ENCODE measurements at regions not wholly inside any gene's neighbourhood (a gene's known extent, or its start where the extent isn't known, plus 50 kb on each side); places are given as distances from the start of the nearest gene placed in this dataset.

GRCh38 chr3:31456373-31456772 lies 76.4 kb upstream of the STT3B start:
- DNase-seq (peak; percentile 46), ATAC-seq (peak in 1 of 2 donors; percentile 49)
- no peak overlapping the region for H3K4me3 ChIP-seq
- H3K36me3 ChIP-seq, result no peaks in the 10 kb centered on the region
- no peak overlapping the region for H3K27ac ChIP-seq
- intact Hi-C loops (cut with DNase I), result no loop called here
- H3K4me1 ChIP-seq, result no peaks in the 10 kb centered on the region
- TF ChIP-seq, protein P1, sequence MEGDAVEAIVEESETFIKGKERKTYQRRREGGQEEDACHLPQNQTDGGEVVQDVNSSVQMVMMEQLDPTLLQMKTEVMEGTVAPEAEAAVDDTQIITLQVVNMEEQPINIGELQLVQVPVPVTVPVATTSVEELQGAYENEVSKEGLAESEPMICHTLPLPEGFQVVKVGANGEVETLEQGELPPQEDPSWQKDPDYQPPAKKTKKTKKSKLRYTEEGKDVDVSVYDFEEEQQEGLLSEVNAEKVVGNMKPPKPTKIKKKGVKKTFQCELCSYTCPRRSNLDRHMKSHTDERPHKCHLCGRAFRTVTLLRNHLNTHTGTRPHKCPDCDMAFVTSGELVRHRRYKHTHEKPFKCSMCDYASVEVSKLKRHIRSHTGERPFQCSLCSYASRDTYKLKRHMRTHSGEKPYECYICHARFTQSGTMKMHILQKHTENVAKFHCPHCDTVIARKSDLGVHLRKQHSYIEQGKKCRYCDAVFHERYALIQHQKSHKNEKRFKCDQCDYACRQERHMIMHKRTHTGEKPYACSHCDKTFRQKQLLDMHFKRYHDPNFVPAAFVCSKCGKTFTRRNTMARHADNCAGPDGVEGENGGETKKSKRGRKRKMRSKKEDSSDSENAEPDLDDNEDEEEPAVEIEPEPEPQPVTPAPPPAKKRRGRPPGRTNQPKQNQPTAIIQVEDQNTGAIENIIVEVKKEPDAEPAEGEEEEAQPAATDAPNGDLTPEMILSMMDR (IDR thresholded peaks at IDR 0.05), result no peak
- no peaks in the 10 kb centered on the region for H3K27me3 ChIP-seq (ENCODE audit: low read depth)
- no peaks in the 10 kb centered on the region for H3K9me3 ChIP-seq

DNA sequence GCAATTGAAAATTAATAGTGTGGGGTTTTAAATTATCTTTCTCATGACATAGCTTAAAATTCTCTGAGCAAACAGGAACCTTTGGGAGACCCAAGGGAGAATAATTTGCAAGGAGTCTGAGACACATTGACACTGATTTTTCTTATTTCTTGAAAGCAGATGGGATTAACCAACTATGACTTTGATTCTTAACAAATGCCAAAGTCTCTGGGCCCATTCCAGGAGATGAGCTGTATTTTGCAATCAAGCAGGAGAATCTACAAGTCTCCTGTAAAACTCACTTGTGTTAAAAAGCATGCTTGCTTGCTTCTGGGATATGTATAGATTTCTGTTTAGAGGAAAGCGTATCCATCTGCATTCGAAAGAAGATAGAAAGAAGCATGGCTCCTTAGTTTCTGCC lies 71.3 kb upstream of the STT3B start:
- DNase-seq (no peak), ATAC-seq (no peak)
- TF ChIP-seq, protein P1 (IDR thresholded peaks at IDR 0.05), result no peak
- H3K27ac ChIP-seq, result no peak overlapping the region
- no peaks in the 10 kb centered on the region for H3K27me3 ChIP-seq (ENCODE audit: low read depth)
- no peak overlapping the region for H3K4me3 ChIP-seq
- peaks cover 4% of the 10 kb centered on the region for H3K4me1 ChIP-seq
- H3K9me3 ChIP-seq, result no peaks in the 10 kb centered on the region
- intact Hi-C loops (cut with DNase I), result no loop called here
- no peaks in the 10 kb centered on the region for H3K36me3 ChIP-seq

DNA sequence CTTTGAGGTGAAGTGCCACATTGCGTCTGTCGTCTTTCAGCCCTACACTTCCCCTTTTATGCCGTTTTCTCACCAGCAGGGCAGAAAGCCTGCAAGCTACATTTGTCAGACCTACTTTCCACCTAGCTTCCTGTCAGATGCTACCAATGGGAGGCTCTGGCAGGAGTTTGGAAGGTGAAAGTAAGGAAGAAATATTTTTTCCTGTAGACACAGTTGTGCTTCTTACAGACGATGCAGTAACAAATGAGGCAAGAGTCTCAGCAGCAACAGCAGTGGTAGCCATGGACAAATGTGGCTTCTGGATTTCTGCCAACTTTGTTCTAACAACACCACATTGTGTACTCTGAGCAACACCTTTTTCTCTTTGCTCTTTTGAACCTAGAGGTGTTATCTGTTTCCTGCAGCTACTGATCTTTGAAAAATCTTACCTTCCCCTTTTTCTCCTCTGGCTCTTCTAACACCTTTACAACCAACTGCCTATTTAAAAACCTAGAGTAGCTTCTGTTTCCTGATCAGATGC lies 70.6 kb upstream of the STT3B start:
- Histone ChIP-seq H3K4me1 (peaks cover 4% of the 10 kb centered on the region), H3K27me3 (ENCODE audit: low read depth) (no peaks in the 10 kb centered on the region), H3K4me3 (no peak overlapping the region), H3K27ac (no peak overlapping the region), H3K36me3 (no peaks in the 10 kb centered on the region), H3K9me3 (no peaks in the 10 kb centered on the region)
- DNase-seq, result no peak
- TF ChIP-seq, protein P1 (IDR thresholded peaks at IDR 0.05), result no peak
- intact Hi-C loops (cut with DNase I), result no loop called here
- peak; percentile 50 to 73 for ATAC-seq

- Histone ChIP-seq H3K4me1 (peaks cover 4% of the 10 kb centered on the region), H3K27me3 (ENCODE audit: low read depth) (no peaks in the 10 kb centered on the region), H3K27ac (no peak overlapping the region), H3K36me3 (no peaks in the 10 kb centered on the region), H3K9me3 (no peaks in the 10 kb centered on the region), H3K4me3 (no peak overlapping the region)
- intact Hi-C loops (cut with DNase I), result no loop called here
- DNase-seq (no peak), ATAC-seq (no peak)
- TF ChIP-seq, protein P1 (IDR thresholded peaks at IDR 0.05), result no peak
Observed at GRCh38 chr3:31465999-31466398, 66.7 kb upstream of the STT3B start.

GRCh38 chr3:31466866-31467265 lies 65.9 kb upstream of the STT3B start:
- no peaks in the 10 kb centered on the region for H3K27me3 ChIP-seq (ENCODE audit: low read depth)
- no peaks in the 10 kb centered on the region for H3K9me3 ChIP-seq
- no peak for ATAC-seq
- DNase-seq, result no peak
- H3K4me1 ChIP-seq, result peaks cover under 1% of the 10 kb centered on the region
- intact Hi-C loops (cut with DNase I), result no loop called here
- H3K27ac ChIP-seq, result no peak overlapping the region
- TF ChIP-seq, protein P1 (IDR thresholded peaks at IDR 0.05), result no peak
- H3K36me3 ChIP-seq, result no peaks in the 10 kb centered on the region
- no peak overlapping the region for H3K4me3 ChIP-seq

- intact Hi-C loops (cut with DNase I), result no loop called here
- Histone ChIP-seq H3K4me1 (no peaks in the 10 kb centered on the region), H3K36me3 (no peaks in the 10 kb centered on the region), H3K4me3 (no peak overlapping the region), H3K9me3 (no peaks in the 10 kb centered on the region), H3K27ac (no peak overlapping the region), H3K27me3 (ENCODE audit: low read depth) (no peaks in the 10 kb centered on the region)
- DNase-seq (no peak), ATAC-seq (no peak)
- TF ChIP-seq, protein P1 (IDR thresholded peaks at IDR 0.05), result no peak
Observed at GRCh38 chr3:31468433-31468832, 64.3 kb upstream of the STT3B start.
